Caco-2 (cell line): ENCODE measurements at regions not wholly inside any gene's neighbourhood (a gene's known extent, or its start where the extent isn't known, plus 50 kb on each side); places are given as distances from the start of the nearest gene placed in this dataset.

Source experiments
- BruUV-seq: library from RNA; stranded (reverse); fragments of 400-500 nt; replicated peaks from 2 replicates; lab custom pipeline; 2021; lab: Mats Ljungman, UMichigan
- CTCF ChIA-PET: fragments of 300-600 bp; sonication (Branson Sonifier 250); formaldehyde crosslinking; loops from one replicate; lab custom pipeline; 2022; ENCODE audit warnings: antibody characterized with exemption; lab: Charles Lee
- POLR2A ChIA-PET: fragments of 300-600 bp; sonication (Branson Sonifier 250); formaldehyde crosslinking; loops from one replicate; lab custom pipeline; 2022; ENCODE audit warnings: antibody characterized with exemption; lab: Charles Lee
- DNase-seq, 2 experiments: peaks; one replicate each; pipeline versions ENCODE4 v3.0.0 to v3.0.0-alpha.2; 2020 to 2022
- H3K27me3 ChIP-seq: replicated peaks from 2 replicates; pipeline ENCODE4 v1.6.0; 2011; ENCODE audit warnings: low read length; ENCODE audit not compliant: control insufficient read depth, insufficient read depth
- H3K36me3 ChIP-seq: 2 replicates; pipeline ENCODE4 v1.5.1; 2011; ENCODE audit warnings: low read length; ENCODE audit not compliant: control insufficient read depth, insufficient read depth
- H3K4me1 ChIP-seq: fragments of 250-450 bp; sonication (Bioruptor Pico); 2 replicates; pipeline ENCODE4 v1.5.1; 2020; ENCODE audit warnings: mild to moderate bottlenecking
- H3K4me3 ChIP-seq: 2 replicates; pipeline ENCODE4 v1.5.1; 2011; ENCODE audit warnings: low read depth, mild to moderate bottlenecking, control low read depth, low read length
- H3K9me3 ChIP-seq: fragments of 250-450 bp; sonication (Bioruptor Pico); 2 replicates; pipeline ENCODE4 v1.5.1; 2020; ENCODE audit warnings: mild to moderate bottlenecking, moderate library complexity
- H3K27ac Mint-ChIP-seq: one replicate; pipeline ENCODE4 v1.8.0; 2022; ENCODE audit warnings: mixed read lengths; ENCODE audit not compliant: unreplicated experiment
- H3K27me3 Mint-ChIP-seq: one replicate; pipeline ENCODE4 v1.8.0; 2022; ENCODE audit warnings: mixed read lengths; ENCODE audit not compliant: insufficient read depth, unreplicated experiment
- H3K36me3 Mint-ChIP-seq: one replicate; pipeline ENCODE4 v1.8.0; 2022; ENCODE audit warnings: mild to moderate bottlenecking, mixed read lengths; ENCODE audit not compliant: insufficient read depth, unreplicated experiment
- H3K4me1 Mint-ChIP-seq: one replicate; pipeline ENCODE4 v1.8.0; 2022; ENCODE audit warnings: low read depth, mixed read lengths; ENCODE audit not compliant: unreplicated experiment
- H3K4me3 Mint-ChIP-seq: one replicate; pipeline ENCODE4 v1.8.0; 2022; ENCODE audit warnings: mild to moderate bottlenecking, moderate library complexity, mixed read lengths; ENCODE audit not compliant: unreplicated experiment
- H3K9me3 Mint-ChIP-seq: one replicate; pipeline ENCODE4 v1.8.0; 2022; ENCODE audit warnings: mixed read lengths; ENCODE audit not compliant: unreplicated experiment
- CTCF ChIP-seq, 2 experiments: fragments of 200-600 bp in 1 of 2; IDR thresholded peaks; 1 replicate in 1 of 2; 2 replicates in 1 of 2; pipeline versions ENCODE4 v1.5.1 to v1.8.0; 2011 to 2022; ENCODE audit warnings: antibody characterized with exemption in 1 of 2, control low read depth in 1 of 2, inconsistent platforms in 1 of 2, low read depth in 1 of 2, low read length in 1 of 2, mild to moderate bottlenecking in 1 of 2, moderate library complexity in 1 of 2; ENCODE audit not compliant: insufficient read depth in 1 of 2, severe bottlenecking in 1 of 2, unreplicated experiment in 1 of 2
- intact Hi-C: fragments of 100-400 bp; cut with micrococcal nuclease; formaldehyde crosslinking; loops from one replicate; pipeline ENCODE4 v1.10.0; 2022; ENCODE audit not compliant: unreplicated experiment

DNA sequence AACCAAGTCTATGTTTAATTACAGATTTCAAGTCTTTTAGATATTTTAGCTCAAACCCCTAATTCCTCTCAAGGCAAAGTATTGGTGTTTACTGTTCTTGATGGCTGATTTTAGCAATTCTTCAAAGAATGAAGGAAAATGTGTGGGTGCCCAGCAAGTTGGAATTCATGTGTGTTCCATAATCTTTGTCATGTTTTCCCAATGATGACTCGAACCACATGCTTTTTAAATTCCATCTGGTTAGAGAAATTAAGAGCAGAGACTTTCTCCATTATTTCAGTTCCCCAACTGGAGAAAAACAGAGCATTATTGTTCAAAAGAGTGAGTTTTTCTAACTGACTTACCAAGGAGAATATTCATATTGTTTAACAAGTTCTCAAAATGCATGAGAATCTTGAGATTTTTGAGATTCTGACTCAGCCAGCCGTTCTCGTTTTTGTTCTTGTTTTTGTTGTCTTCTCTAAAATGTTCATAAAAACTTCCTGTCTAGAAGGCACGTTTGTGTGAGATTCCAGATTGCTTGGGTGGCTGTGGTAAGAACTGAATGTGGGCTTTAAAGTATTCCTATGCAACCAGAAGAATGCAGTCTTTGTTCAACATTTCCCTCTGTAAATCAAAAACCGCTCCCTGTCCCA, 404.7 kb downstream of the IRS2 start:
- H3K27me3 ChIP-seq, result no peaks in the 10 kb centered on the region
- ChIA-PET CTCF (no interaction called here), POLR2A (no interaction called here)
- Mint-ChIP-seq H3K27ac (no peak overlapping the region), H3K4me1 (no peaks in the 10 kb centered on the region), H3K9me3 (no peaks in the 10 kb centered on the region), H3K27me3 (no peaks in the 10 kb centered on the region), H3K4me3 (no peak overlapping the region), H3K36me3 (no peaks in the 10 kb centered on the region)
- TF ChIP-seq CTCF (IDR thresholded peaks at IDR 0.05; ENCODE audit: insufficient read depth in 1 of 2, low read depth in 1 of 2, low read length in 1 of 2, severe bottlenecking in 1 of 2, unreplicated experiment in 1 of 2), result no peak
- no peak overlapping the region for H3K4me3 ChIP-seq
- no peaks in the 10 kb centered on the region for H3K36me3 ChIP-seq
- DNase-seq, result no peak
- no peaks in the 10 kb centered on the region for H3K9me3 ChIP-seq
- BruUV-seq, result no TSS peak
- no peaks in the 10 kb centered on the region for H3K4me1 ChIP-seq
- intact Hi-C loops, result no loop called here

DNA sequence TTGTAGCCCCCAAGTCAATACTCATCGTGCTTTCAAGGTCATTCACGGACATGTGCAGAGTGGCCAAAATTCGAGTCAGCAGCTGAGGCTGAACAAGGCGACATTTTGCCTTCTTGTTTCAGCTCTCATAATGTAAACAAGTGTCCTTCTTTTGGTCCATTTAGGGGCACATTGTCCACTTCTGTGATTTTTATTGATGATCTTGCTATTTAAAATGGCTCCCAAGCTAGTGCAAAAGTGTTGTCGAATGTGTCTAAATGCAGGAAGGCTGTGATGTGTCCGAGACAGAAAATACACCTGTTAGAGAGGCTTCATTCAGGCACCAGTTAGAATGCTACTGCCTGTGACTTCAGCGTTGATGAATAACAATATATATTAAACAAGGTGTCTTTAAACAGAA, 405.9 kb downstream of the IRS2 start:
- Histone ChIP-seq H3K27me3 (no peaks in the 10 kb centered on the region), H3K4me3 (no peak overlapping the region), H3K36me3 (no peaks in the 10 kb centered on the region), H3K9me3 (no peaks in the 10 kb centered on the region), H3K4me1 (no peaks in the 10 kb centered on the region)
- ChIA-PET CTCF (no interaction called here), POLR2A (no interaction called here)
- Mint-ChIP-seq H3K27ac (no peak overlapping the region), H3K4me3 (no peak overlapping the region), H3K9me3 (no peaks in the 10 kb centered on the region), H3K36me3 (no peaks in the 10 kb centered on the region), H3K4me1 (no peaks in the 10 kb centered on the region), H3K27me3 (no peaks in the 10 kb centered on the region)
- no peak for DNase-seq
- no peak for TF ChIP-seq CTCF (IDR thresholded peaks at IDR 0.05; ENCODE audit: insufficient read depth in 1 of 2, low read depth in 1 of 2, low read length in 1 of 2, severe bottlenecking in 1 of 2, unreplicated experiment in 1 of 2)
- no TSS peak for BruUV-seq
- intact Hi-C loops, result no loop called here

DNA sequence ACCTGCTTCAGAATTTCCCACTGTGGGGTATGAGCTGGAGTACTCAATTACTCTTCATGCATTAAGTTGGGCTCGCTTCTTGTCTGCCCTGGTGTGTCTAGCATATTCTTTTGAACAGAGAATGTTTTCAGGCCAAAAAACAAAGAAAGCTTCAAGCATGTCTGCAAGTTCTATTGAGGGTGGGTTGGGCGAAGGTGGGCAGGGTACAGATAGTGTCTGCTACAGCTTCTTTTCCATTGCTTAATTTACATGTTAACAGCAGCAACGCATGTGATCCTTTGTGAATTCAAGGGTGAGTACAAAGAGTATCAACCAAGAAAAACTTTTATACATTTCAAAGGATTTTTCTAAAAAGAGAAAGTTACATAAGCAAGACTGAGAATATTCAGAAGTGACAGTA, 406.5 kb downstream of the IRS2 start:
- no peaks in the 10 kb centered on the region for H3K9me3 Mint-ChIP-seq
- CTCF ChIA-PET, result no interaction called here
- Histone ChIP-seq H3K9me3 (no peaks in the 10 kb centered on the region), H3K4me3 (no peak overlapping the region), H3K4me1 (no peaks in the 10 kb centered on the region), H3K27me3 (no peaks in the 10 kb centered on the region), H3K36me3 (no peaks in the 10 kb centered on the region)
- no peak for TF ChIP-seq CTCF (IDR thresholded peaks at IDR 0.05; ENCODE audit: insufficient read depth in 1 of 2, low read depth in 1 of 2, low read length in 1 of 2, severe bottlenecking in 1 of 2, unreplicated experiment in 1 of 2)
- no peaks in the 10 kb centered on the region for H3K4me1 Mint-ChIP-seq
- H3K36me3 Mint-ChIP-seq, result no peaks in the 10 kb centered on the region
- no peak for DNase-seq
- no peak overlapping the region for H3K27ac Mint-ChIP-seq
- POLR2A ChIA-PET, result no interaction called here
- BruUV-seq, result no TSS peak
- no peaks in the 10 kb centered on the region for H3K27me3 Mint-ChIP-seq
- H3K4me3 Mint-ChIP-seq, result no peak overlapping the region
- intact Hi-C loops, result no loop called here
